HG03558 (cell line): ENCODE measurements at regions not wholly inside any gene's neighbourhood (a gene's known extent, or its start where the extent isn't known, plus 50 kb on each side); places are given as distances from the start of the nearest gene placed in this dataset.
"Not testable (repeated sequence)": the region's sequence is repeated elsewhere in the genome, so short reads cannot be mapped to it uniquely, and the experiment has no call there.

ENCODE experiments used
- ATAC-seq: cut with Tn5 transposase; IDR thresholded peaks from one replicate; pipeline ENCODE4 v1.9.1; 2021; ENCODE audit warnings: moderate number of reproducible peaks; ENCODE audit not compliant: unreplicated experiment; ENCODE audit errors: extremely low read depth

GRCh38 chr6:104446101-104447080 lies 413.3 kb downstream of the HACE1 start:
- not testable (repeated sequence) for ATAC-seq

- no peak for ATAC-seq
Measured at GRCh38 chr6:104434519-104434918, 425.2 kb downstream of the HACE1 start.

DNA sequence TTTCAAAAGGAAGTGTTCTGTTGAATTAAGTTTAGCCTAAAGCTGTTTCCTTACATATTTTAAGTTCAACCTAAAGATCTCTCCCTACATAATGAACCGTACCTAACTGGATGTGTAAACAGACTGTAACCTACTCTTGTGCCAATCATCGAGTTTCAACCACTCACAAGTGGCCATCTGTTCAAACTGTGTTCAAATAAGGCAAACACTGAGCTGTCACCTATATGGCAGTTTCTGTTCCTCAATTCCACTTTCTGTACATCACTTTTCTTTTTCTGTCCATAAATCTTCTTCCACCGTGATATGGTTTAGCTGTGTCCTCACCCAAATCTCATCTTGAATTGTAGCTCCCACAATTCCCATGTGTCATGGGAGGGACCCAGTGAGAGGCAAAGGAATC lies 428.6 kb downstream of the HACE1 start:
- ATAC-seq = no peak

DNA sequence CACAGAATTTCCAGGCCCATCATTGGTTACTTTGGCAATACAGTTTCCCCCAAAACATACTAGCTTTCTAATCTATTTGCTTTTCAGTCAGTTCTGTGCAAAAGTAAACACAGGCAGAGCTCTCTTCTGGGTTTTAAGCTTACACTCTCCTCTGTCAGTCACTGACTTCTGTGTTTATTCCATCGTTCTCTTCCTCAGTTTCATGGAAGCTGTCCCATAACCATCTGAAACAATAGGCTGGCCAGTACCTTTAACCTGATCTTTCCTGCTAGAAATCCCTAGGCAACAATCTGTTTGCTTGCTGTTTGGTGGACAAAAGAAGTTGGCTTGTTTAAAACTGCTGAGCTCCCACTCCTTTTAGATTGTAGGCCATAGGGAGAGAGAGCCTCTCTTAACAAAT lies 431.5 kb downstream of the HACE1 start:
- no peak for ATAC-seq

GRCh38 chr6:104423691-104424090 lies 436.0 kb downstream of the HACE1 start:
- ATAC-seq = no peak

DNA sequence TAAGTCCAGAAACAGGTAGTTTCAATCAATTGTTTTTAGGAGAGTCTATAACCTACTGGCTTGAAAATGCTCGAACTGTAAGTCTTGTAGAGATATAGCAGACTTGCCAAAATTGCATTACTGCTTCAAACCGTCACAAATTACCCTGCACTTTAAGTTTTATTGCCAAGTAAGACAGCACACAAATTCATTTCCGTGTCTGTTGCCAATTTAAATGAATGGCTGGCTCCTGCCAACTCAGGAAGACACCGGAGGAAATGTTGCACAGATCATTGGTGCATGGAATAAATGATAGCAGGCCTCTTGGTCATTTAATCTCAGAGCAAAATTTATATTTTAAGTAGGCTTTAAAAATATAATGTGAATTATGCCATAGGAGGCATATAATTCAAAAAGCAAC lies 438.1 kb downstream of the HACE1 start:
- no peak for ATAC-seq

DNA sequence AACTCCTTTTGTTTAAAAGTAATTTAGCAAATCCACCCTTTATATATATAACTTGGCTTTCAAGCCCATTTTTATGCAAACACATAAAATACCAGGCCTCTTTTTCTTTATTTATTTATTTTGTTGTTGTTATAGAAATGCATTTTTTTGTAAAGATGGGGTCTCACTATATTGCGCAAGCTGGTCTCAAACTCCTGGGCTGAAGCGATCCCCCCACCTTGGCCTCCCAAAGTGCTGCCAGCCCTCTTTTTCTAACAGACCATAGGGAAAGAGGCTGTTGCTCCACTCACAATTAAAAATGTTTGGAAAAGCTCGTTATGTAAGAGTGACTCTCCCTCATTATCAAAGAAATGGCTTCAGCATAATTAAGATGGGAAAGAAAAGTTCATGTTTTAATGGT lies 440.9 kb downstream of the HACE1 start:
- ATAC-seq = no peak

DNA sequence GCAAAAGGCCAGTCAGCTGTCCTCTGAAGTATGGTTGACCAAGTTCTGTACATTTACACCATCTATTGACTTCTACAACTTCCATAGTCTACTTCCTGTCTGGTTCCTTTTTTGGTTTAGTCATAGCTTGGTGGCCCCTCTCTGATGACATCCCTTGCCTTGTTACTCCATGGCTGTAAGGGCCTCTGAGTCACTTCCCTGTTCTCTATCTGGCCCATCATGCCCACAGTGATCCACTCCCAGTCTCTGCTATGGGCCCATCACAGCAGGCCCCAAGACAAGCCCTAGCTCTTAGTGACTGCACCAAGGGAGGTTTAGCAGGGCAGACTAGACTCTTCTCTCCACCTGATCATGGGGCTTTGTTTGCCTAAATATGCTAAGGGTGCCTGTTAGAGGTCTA lies 441.6 kb downstream of the HACE1 start:
- no peak for ATAC-seq

DNA sequence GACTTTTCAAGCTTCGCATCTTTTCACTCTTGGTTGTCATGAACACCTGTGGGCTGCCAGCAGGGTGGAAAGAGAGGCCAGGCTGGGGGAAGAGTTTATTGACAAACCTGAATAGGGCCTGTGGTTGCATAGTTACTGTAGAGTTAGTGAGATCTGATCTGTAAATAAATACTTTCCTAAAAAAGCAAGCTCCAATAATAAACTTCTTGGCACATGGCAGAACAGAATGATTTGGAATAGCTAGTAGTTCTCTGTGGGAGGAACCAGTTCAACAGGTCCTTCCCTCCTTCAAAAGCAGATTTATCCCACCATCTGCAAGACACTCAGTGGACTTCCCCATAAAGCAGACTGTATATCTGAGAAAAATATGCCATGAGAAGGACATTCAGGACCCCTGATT lies 445.0 kb downstream of the HACE1 start:
- no peak for ATAC-seq

DNA sequence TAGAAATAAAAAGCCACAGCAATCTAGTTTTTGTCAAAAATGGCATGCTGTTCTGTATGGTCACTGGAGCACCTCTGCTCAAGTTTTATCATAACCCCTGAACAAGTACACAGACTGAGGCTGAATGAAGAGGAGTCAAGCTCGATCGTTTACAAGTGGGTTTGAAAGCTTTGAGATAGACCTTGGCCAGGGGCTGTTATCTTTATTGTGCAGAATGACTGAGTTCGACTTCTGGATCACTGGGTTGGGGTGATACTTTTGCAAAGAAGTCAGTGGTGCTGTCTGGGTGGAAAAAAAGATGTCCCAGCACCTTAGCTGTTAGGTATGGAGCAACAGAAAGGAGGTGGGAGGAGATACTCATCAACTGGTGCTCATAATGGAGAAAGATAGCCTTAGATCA lies 446.0 kb downstream of the HACE1 start:
- no peak for ATAC-seq

DNA sequence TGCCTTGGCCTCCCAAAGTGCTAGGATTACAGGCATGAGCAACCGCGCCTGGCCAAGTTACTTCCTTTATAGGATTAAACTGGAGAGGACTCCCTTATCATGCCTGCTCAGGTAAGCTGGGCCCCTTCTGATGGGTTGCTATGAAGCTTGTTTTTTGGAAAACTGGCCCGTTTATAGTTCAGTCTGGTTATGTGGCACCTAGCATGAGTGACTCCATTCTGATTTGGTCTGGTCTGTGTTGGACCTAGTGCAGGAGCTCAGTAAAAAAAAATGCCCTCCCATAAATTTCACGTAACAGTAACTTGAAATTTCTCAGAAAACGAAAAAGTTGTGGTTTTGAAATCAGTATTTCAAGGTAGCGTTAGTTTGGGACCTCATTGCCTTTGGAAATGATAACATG lies 448.4 kb downstream of the HACE1 start:
- no peak for ATAC-seq

GRCh38 chr6:104409913-104410312 lies 449.8 kb downstream of the HACE1 start:
- ATAC-seq = no peak

GRCh38 chr6:104407957-104408356 lies 451.8 kb downstream of the HACE1 start:
- no peak for ATAC-seq

- ATAC-seq = no peak
Measured at GRCh38 chr6:104404377-104404776, 455.3 kb downstream of the HACE1 start.

DNA sequence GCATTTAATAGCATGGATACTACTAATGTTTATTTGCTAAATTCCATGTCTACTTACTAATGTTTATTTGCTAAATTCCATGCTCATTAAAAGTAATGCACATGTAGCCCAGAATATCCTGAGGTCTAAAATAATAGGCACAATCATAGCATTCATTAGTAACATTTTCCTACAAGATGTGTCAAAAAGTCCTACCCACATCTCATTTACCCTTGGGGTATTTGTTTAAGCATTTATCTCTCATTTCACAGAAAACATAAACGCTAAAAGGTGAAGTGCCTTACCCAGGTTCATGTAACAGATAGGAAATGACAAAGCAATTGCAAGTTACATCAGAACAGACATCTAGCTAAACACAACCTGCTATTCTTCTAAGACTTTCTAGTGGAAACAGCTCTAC lies 457.1 kb downstream of the HACE1 start:
- ATAC-seq = no peak

DNA sequence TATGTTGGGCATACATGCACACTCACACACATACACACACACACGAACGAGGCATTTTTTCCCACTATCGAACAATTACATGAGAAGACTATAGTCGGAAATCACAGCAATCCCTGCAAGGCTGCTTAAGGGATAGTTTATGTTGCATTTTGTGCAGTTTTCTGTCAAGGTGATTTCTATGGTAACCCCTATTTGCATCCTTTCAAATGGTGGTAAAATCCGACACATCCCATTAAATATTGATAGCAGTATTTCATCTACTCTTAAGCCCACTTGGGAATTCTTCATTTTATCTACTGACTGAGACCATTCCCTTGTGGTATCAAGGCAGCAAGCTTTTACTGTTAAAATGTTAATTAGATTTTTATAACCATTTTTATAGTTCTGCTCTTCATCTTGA lies 457.8 kb downstream of the HACE1 start:
- no peak for ATAC-seq

GRCh38 chr6:104400844-104401243 lies 458.9 kb downstream of the HACE1 start:
- no peak for ATAC-seq

- no peak for ATAC-seq
Measured at GRCh38 chr6:104396077-104396476, 463.6 kb downstream of the HACE1 start.

DNA sequence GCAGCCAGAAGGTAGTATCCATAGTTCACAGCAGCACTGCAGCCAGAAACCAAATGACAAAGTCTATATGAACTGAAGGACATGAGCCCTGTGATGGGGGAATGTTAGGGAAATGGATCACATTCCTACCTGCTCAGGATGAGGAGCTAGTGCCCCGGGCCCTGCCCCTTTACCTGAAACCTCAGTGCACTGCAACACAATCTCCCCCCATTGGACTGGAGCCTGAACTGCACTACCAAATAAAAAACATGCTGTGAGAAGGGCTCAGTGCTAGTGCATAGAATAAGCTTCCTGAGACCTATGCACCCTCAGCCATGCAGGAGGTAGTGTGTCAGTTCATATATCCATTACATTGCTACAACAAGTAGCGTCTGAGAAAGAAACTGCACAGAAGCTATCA lies 477.8 kb downstream of the HACE1 start:
- no peak for ATAC-seq

- ATAC-seq = no peak
Measured at GRCh38 chr6:104365451-104366234, 494.1 kb downstream of the HACE1 start.

- ATAC-seq = no peak
Measured at GRCh38 chr6:104357928-104358327, 501.8 kb downstream of the HACE1 start.
